Testis (tissue), 2 donors: ENCODE measurements at regions not wholly inside any gene's neighbourhood (a gene's known extent, or its start where the extent isn't known, plus 50 kb on each side); places are given as distances from the start of the nearest gene placed in this dataset.

Source experiments
- DNase-seq: peaks from one replicate; pipeline ENCODE4 v3.0.0-alpha.2; 2019
- H3K27ac ChIP-seq, 2 donors: fragments of 200-600 bp; sonication (generic); one replicate each; pipeline ENCODE4 v1.5.1; 2019
- H3K27me3 ChIP-seq: fragments of 200-600 bp; sonication (generic); one replicate; pipeline ENCODE4 v1.5.1; 2019
- H3K36me3 ChIP-seq: fragments of 200-600 bp; sonication (generic); one replicate; pipeline ENCODE4 v1.5.1; 2017; ENCODE audit warnings: low read depth; ENCODE audit errors: missing control alignments
- H3K4me1 ChIP-seq: fragments of 200-600 bp; sonication (generic); one replicate; pipeline ENCODE4 v1.5.1; 2019
- H3K4me3 ChIP-seq, 2 donors: fragments of 200-600 bp; sonication (generic); one replicate each; pipeline ENCODE4 v1.5.1; 2017 to 2019
- H3K9me3 ChIP-seq: fragments of 200-600 bp; sonication (generic); one replicate; pipeline ENCODE4 v1.5.1; 2017
- POLR2A ChIP-seq: fragments of 450-650 bp; IDR thresholded peaks from one replicate; pipeline ENCODE4 v1.6.1; 2017; ENCODE audit warnings: antibody characterized with exemption, mild to moderate bottlenecking, moderate library complexity
- WGBS, 2 donors: methylation state at CpG; one replicate each; pipeline ENCODE4 v1.1.5; 2018; 5-methylcytosine and 5-hydroxymethylcytosine counted together
- intact Hi-C: fragments of 100-400 bp; cut with DNase I; formaldehyde crosslinking; loops from one replicate; pipeline ENCODE4 v1.15.1; 2023; ENCODE audit warnings: low total_unique reads
- TF ChIP-seq, protein P1 (sequence below), 3 experiments: fragments of 450-650 bp in 2 of 3; fragments of 200-600 bp in 1 of 3; sonication (generic) in 1 of 3; IDR thresholded peaks; one replicate each; pipeline ENCODE4 v1.5.1; 2016 to 2019; ENCODE audit warnings: antibody characterized with exemption in 3 of 3, mild to moderate bottlenecking in 2 of 3, moderate library complexity in 1 of 3

DNA sequence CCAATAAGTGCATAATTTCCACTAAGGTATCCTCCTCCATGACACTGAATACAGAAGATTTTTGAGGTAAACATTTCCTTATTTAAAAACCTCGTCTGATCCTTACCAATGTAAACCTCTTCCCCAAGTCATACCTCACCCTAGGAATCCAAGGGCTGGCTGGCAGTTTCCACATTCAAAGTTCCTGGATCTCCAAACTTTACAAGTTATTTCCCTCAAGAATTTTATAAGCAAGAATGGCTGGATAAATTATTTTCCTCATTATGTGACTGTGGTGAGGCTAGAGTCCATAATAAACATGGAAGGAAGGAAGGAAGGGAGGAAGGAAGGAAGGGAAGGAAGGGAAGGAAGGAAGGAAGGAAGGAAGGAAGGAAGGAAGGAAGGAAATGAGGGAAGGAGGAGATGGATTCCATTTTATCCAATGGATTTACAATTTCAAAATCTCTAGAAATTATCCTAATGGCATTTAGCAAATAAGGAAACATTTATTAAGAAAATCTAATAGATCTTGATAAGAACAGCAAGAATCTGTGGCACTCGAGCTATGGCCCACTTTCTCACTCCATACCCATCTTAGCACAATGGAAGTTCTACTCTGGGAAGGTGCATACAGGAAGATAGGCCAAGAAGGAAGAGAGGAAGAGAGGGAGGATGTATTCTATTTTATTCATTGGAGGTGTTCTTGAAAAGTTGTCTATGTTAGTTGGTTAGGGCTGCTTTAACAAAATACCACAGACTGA is 477.8 kb upstream of the TMPO start:
- no peaks in the 10 kb centered on the region for H3K4me1 ChIP-seq
- no peak overlapping the region for H3K27ac ChIP-seq
- H3K9me3 ChIP-seq: no peaks in the 10 kb centered on the region
- no peak overlapping the region for H3K4me3 ChIP-seq
- DNase-seq: no peak
- intact Hi-C loops: no loop called here
- TF ChIP-seq, protein P1, sequence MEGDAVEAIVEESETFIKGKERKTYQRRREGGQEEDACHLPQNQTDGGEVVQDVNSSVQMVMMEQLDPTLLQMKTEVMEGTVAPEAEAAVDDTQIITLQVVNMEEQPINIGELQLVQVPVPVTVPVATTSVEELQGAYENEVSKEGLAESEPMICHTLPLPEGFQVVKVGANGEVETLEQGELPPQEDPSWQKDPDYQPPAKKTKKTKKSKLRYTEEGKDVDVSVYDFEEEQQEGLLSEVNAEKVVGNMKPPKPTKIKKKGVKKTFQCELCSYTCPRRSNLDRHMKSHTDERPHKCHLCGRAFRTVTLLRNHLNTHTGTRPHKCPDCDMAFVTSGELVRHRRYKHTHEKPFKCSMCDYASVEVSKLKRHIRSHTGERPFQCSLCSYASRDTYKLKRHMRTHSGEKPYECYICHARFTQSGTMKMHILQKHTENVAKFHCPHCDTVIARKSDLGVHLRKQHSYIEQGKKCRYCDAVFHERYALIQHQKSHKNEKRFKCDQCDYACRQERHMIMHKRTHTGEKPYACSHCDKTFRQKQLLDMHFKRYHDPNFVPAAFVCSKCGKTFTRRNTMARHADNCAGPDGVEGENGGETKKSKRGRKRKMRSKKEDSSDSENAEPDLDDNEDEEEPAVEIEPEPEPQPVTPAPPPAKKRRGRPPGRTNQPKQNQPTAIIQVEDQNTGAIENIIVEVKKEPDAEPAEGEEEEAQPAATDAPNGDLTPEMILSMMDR (IDR thresholded peaks at IDR 0.05): no peak
- TF ChIP-seq POLR2A: no peak
- H3K27me3 ChIP-seq: no peaks in the 10 kb centered on the region
- 78 to 80% methylated on average over 2 of the region's 2 CpGs for WGBS, 2 donors
- no peaks in the 10 kb centered on the region for H3K36me3 ChIP-seq

- Histone ChIP-seq H3K36me3 (no peaks in the 10 kb centered on the region), H3K27me3 (no peaks in the 10 kb centered on the region), H3K4me1 (no peaks in the 10 kb centered on the region), H3K4me3 (no peak overlapping the region), H3K27ac (no peak overlapping the region), H3K9me3 (no peaks in the 10 kb centered on the region)
- DNase-seq: no peak
- no peak for TF ChIP-seq POLR2A
- TF ChIP-seq, protein P1 (IDR thresholded peaks at IDR 0.05): no peak
- intact Hi-C loops: no loop called here
Measured at GRCh38 chr12:98042668-98043067, 472.7 kb upstream of the TMPO start.

DNA sequence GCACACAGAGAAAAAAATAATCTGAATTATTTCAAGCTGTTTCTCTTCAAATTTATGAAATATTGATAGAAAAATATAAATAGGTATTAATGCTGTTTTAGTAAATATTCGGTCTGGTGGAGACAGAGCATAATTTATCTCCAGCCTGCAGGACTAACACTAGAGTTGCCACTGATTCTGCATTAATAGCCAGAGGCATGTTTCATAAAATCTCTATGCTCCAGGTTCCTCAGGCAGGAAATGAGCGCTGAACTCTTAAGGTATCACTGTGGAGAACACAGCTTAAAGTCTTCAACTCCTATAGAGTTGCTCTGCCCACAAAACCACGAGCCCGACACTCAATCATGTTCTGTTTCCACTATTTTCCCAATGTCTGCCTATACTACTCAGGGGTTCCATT is 470.0 kb upstream of the TMPO start:
- Histone ChIP-seq H3K36me3 (no peaks in the 10 kb centered on the region), H3K4me1 (no peaks in the 10 kb centered on the region), H3K27me3 (no peaks in the 10 kb centered on the region), H3K27ac (no peak overlapping the region), H3K4me3 (no peak overlapping the region), H3K9me3 (no peaks in the 10 kb centered on the region)
- no peak for DNase-seq
- 61 to 65% methylated on average over 4 of the region's 4 CpGs for WGBS, 2 donors
- no peak for TF ChIP-seq POLR2A
- TF ChIP-seq, protein P1 (IDR thresholded peaks at IDR 0.05): no peak
- intact Hi-C loops: no loop called here

- Histone ChIP-seq H3K9me3 (no peaks in the 10 kb centered on the region), H3K36me3 (no peaks in the 10 kb centered on the region), H3K4me1 (no peaks in the 10 kb centered on the region), H3K27ac (no peak overlapping the region), H3K27me3 (no peaks in the 10 kb centered on the region), H3K4me3 (no peak overlapping the region)
- TF ChIP-seq POLR2A: no peak
- TF ChIP-seq, protein P1 (IDR thresholded peaks at IDR 0.05): no peak
- DNase-seq: no peak
- intact Hi-C loops: no loop called here
Measured at GRCh38 chr12:98048326-98048725, 467.1 kb upstream of the TMPO start.

GRCh38 chr12:98053202-98053601 is 462.2 kb upstream of the TMPO start:
- Histone ChIP-seq H3K4me1 (no peaks in the 10 kb centered on the region), H3K4me3 (no peak overlapping the region), H3K9me3 (no peaks in the 10 kb centered on the region), H3K27me3 (no peaks in the 10 kb centered on the region), H3K27ac (no peak overlapping the region), H3K36me3 (no peaks in the 10 kb centered on the region)
- intact Hi-C loops: no loop called here
- WGBS, 2 donors: 86 to 88% methylated on average over 2 of the region's 2 CpGs
- DNase-seq: no peak
- TF ChIP-seq POLR2A: no peak
- TF ChIP-seq, protein P1 (IDR thresholded peaks at IDR 0.05): no peak
